H1 (cell line): ENCODE measurements at regions not wholly inside any gene's neighbourhood (a gene's known extent, or its start where the extent isn't known, plus 50 kb on each side); places are given as distances from the start of the nearest gene placed in this dataset.

Experiments used
- CTCF ChIA-PET: fragments of 300-600 bp; sonication (Branson Sonifier 250); formaldehyde crosslinking; loops from one replicate; lab custom pipeline; 2021; ENCODE audit not compliant: partially characterized antibody; lab: Charles Lee
- POLR2A ChIA-PET: fragments of 300-600 bp; sonication (Branson Sonifier 250); formaldehyde crosslinking; loops from one replicate; lab custom pipeline; 2021; ENCODE audit warnings: inconsistent platforms; ENCODE audit not compliant: partially characterized antibody; lab: Charles Lee
- DNase-seq, 2 experiments: peaks; one replicate each; pipeline versions ENCODE4 v3.0.0 to v3.0.0-alpha.2; 2010 to 2022; ENCODE audit warnings: low spot score in 2 of 2, low read depth in 1 of 2, mixed read lengths in 1 of 2
- FAIRE-seq: peaks from 2 replicates; lab custom pipeline; 2011; peaks lifted over from hg19 to GRCh38; lab: Jason Lieb, UNC
- H2AFZ ChIP-seq: 2 replicates; pipeline ENCODE4 v1.8.1; 2012; ENCODE audit warnings: low read length, inconsistent platforms
- H2AK5ac ChIP-seq: 2 replicates; pipeline ENCODE4 v1.6.1; 2013; ENCODE audit warnings: low read depth, low read length
- H2BK120ac ChIP-seq: replicated peaks from 2 replicates; pipeline ENCODE3; 2013; ENCODE audit warnings: low read depth, low read length, inconsistent platforms
- H2BK12ac ChIP-seq: 2 replicates; pipeline ENCODE4 v1.6.1; 2013; ENCODE audit warnings: low read depth, low read length
- H2BK15ac ChIP-seq: 2 replicates; pipeline ENCODE4 v1.6.1; 2013; ENCODE audit warnings: low read length
- H2BK20ac ChIP-seq: 2 replicates; pipeline ENCODE4 v1.6.1; 2013; ENCODE audit warnings: low read length
- H2BK5ac ChIP-seq: 2 replicates; pipeline ENCODE4 v1.6.1; 2013; ENCODE audit warnings: low read depth, low read length
- H3K14ac ChIP-seq: 2 replicates; pipeline ENCODE4 v1.6.1; 2013; ENCODE audit warnings: inconsistent platforms; ENCODE audit not compliant: insufficient read length
- H3K18ac ChIP-seq: 2 replicates; pipeline ENCODE4 v1.6.1; 2013; ENCODE audit warnings: low read length; ENCODE audit errors: extremely low read depth
- H3K23ac ChIP-seq: 2 replicates; pipeline ENCODE4 v1.6.1; 2013; ENCODE audit warnings: inconsistent platforms; ENCODE audit not compliant: insufficient read length
- H3K23me2 ChIP-seq: 2 replicates; pipeline ENCODE4 v1.6.1; 2013; ENCODE audit warnings: low read depth, low read length
- H3K27ac ChIP-seq: 2 replicates; pipeline ENCODE4 v1.6.1; 2011; ENCODE audit warnings: low read depth, low read length, inconsistent platforms
- H3K27me3 ChIP-seq, 4 experiments: replicated peaks in 1 of 4; 1 replicate in 1 of 4; 2 replicates in 3 of 4; pipeline versions ENCODE4 v1.6.1 to v1.8.1; 2011 to 2013; ENCODE audit warnings: low read length in 3 of 4, mild to moderate bottlenecking in 3 of 4, inconsistent platforms in 2 of 4, mixed read lengths in 2 of 4, moderate library complexity in 1 of 4; ENCODE audit not compliant: control insufficient read depth in 3 of 4, insufficient read depth in 3 of 4; ENCODE audit errors: extremely low read depth in 1 of 4
- H3K36me3 ChIP-seq, 4 experiments: 2 replicates each; pipeline versions ENCODE4 v1.6.1 to v1.8.1; 2011 to 2013; ENCODE audit warnings: mild to moderate bottlenecking in 4 of 4, low read length in 3 of 4, moderate library complexity in 2 of 4, control low read depth in 1 of 4, inconsistent platforms in 1 of 4; ENCODE audit not compliant: insufficient read depth in 4 of 4, control insufficient read depth in 2 of 4
- H3K4ac ChIP-seq: replicated peaks from 2 replicates; pipeline ENCODE3; 2013; ENCODE audit warnings: low read length, low read depth, mixed read lengths, inconsistent platforms; ENCODE audit not compliant: insufficient read length
- H3K4me1 ChIP-seq, 4 experiments: replicated peaks in 1 of 4; 1 replicate in 1 of 4; 2 replicates in 3 of 4; pipeline versions ENCODE4 v1.6.1 to v1.8.1; 2011 to 2013; ENCODE audit warnings: low read length in 3 of 4, inconsistent platforms in 2 of 4, mixed read lengths in 1 of 4; ENCODE audit not compliant: insufficient read depth in 4 of 4, control insufficient read depth in 3 of 4
- H3K4me2 ChIP-seq, 2 experiments: 2 replicates each; pipeline versions ENCODE4 v1.6.1 to v1.8.1; 2011 to 2013; ENCODE audit warnings: low read depth in 2 of 2, low read length in 2 of 2, control low read depth in 1 of 2, inconsistent platforms in 1 of 2, mild to moderate bottlenecking in 1 of 2; ENCODE audit not compliant: insufficient read depth in 1 of 2
- H3K4me3 ChIP-seq, 4 experiments: fragments of 200-600, 300-600 bp in 1 of 4; sonication (generic), shearing (Covaris generic), sonication (Bioruptor Twin) in 1 of 4; 2 replicates each; pipeline versions ENCODE4 v1.5.1 to v1.8.1; 2011 to 2016; ENCODE audit warnings: low read length in 4 of 4, low read depth in 3 of 4, control low read depth in 2 of 4, inconsistent platforms in 2 of 4, mild to moderate bottlenecking in 2 of 4, mixed read lengths in 1 of 4, moderate library complexity in 1 of 4; ENCODE audit not compliant: insufficient read depth in 2 of 4; ENCODE audit errors: extremely low read depth in 1 of 4
- H3K56ac ChIP-seq: replicated peaks from 2 replicates; pipeline ENCODE3; 2013; ENCODE audit warnings: low read depth, mild to moderate bottlenecking, mixed read lengths, low read length, inconsistent platforms; ENCODE audit not compliant: insufficient read length
- H3K79me1 ChIP-seq: 2 replicates; pipeline ENCODE4 v1.6.1; 2013; ENCODE audit warnings: low read depth, low read length, control low read depth
- H3K79me2 ChIP-seq, 2 experiments: 2 replicates each; pipeline versions ENCODE4 v1.6.1 to v1.8.1; 2012 to 2013; ENCODE audit warnings: low read length in 2 of 2, mild to moderate bottlenecking in 2 of 2, inconsistent platforms in 1 of 2; ENCODE audit not compliant: insufficient read depth in 2 of 2, control insufficient read depth in 1 of 2
- H3K9ac ChIP-seq, 4 experiments: replicated peaks in 1 of 4; 1 replicate in 1 of 4; 2 replicates in 3 of 4; pipeline versions ENCODE4 v1.6.1 to v1.8.1; 2011 to 2013; ENCODE audit warnings: low read depth in 3 of 4, low read length in 3 of 4, control low read depth in 2 of 4, mild to moderate bottlenecking in 2 of 4, moderate library complexity in 2 of 4, inconsistent platforms in 1 of 4; ENCODE audit errors: extremely low read depth in 1 of 4
- H3K9me3 ChIP-seq, 2 experiments: 2 replicates each; pipeline versions ENCODE4 v1.6.1 to v1.8.1; 2012 to 2013; ENCODE audit warnings: mild to moderate bottlenecking in 2 of 2, moderate library complexity in 2 of 2, control low read depth in 1 of 2, inconsistent platforms in 1 of 2, low read depth in 1 of 2, low read length in 1 of 2, mixed read lengths in 1 of 2; ENCODE audit not compliant: insufficient read depth in 2 of 2
- H4K20me1 ChIP-seq, 2 experiments: replicated peaks in 1 of 2; 2 replicates each; pipeline versions ENCODE3 to v1.8.1; 2011 to 2013; ENCODE audit warnings: inconsistent platforms in 2 of 2, low read length in 2 of 2, mild to moderate bottlenecking in 1 of 2; ENCODE audit not compliant: insufficient read depth in 2 of 2, control insufficient read depth in 1 of 2
- H4K5ac ChIP-seq: 2 replicates; pipeline ENCODE4 v1.6.1; 2013; ENCODE audit warnings: low read length, low read depth, mixed read lengths, inconsistent platforms; ENCODE audit not compliant: insufficient read length
- H4K8ac ChIP-seq: 2 replicates; pipeline ENCODE4 v1.8.0; 2013; ENCODE audit warnings: mild to moderate bottlenecking, moderate library complexity, low read length, inconsistent platforms; ENCODE audit not compliant: insufficient read depth; ENCODE audit errors: extremely low read depth
- H4K91ac ChIP-seq: replicated peaks from 2 replicates; pipeline ENCODE3; 2013; ENCODE audit warnings: low read length, mixed read lengths, inconsistent platforms; ENCODE audit not compliant: insufficient read length
- BCL11A ChIP-seq, 2 experiments: IDR thresholded peaks; one replicate each; pipeline ENCODE4 v1.6.1; 2011; ENCODE audit warnings: low read depth in 2 of 2, low read length in 2 of 2, mild to moderate bottlenecking in 2 of 2
- HDAC6 ChIP-seq: IDR thresholded peaks from one replicate; pipeline ENCODE4 v1.7.1; 2012; ENCODE audit warnings: low read depth, mild to moderate bottlenecking, inconsistent platforms, low read length, moderate library complexity
- MAFK ChIP-seq: IDR thresholded peaks from 2 replicates; pipeline ENCODE4 v1.6.1; 2012; ENCODE audit warnings: low read depth, mild to moderate bottlenecking, improper control_type of control experiment, low read length
- SAP30 ChIP-seq: fragments of 300-600 bp; sonication (generic); IDR thresholded peaks from 2 replicates; pipeline ENCODE4 v1.7.1; 2012; ENCODE audit warnings: low read length, moderate library complexity, mild to moderate bottlenecking, inconsistent platforms; ENCODE audit not compliant: insufficient read depth, insufficient replicate concordance
- SIN3A ChIP-seq, 2 experiments: IDR thresholded peaks in 1 of 2; conservative IDR thresholded peaks in 1 of 2; 2 replicates each; pipeline ENCODE4 v1.6.1; 2011 to 2012; ENCODE audit warnings: low read length in 2 of 2, improper control_type of control experiment in 1 of 2, low read depth in 1 of 2, mild to moderate bottlenecking in 1 of 2
- SIRT6 ChIP-seq: IDR thresholded peaks from one replicate; pipeline ENCODE4 v1.7.1; 2012; ENCODE audit warnings: low read length, inconsistent platforms
- SIX5 ChIP-seq: IDR thresholded peaks from 2 replicates; pipeline ENCODE4 v1.6.1; 2011; ENCODE audit warnings: mild to moderate bottlenecking, low read depth, low read length
- SP2 ChIP-seq: IDR thresholded peaks from 2 replicates; pipeline ENCODE4 v1.6.1; 2012; ENCODE audit warnings: mild to moderate bottlenecking, low read length, inconsistent platforms
- TCF12 ChIP-seq: IDR thresholded peaks from 2 replicates; pipeline ENCODE4 v1.6.1; 2011; ENCODE audit warnings: low read depth, mild to moderate bottlenecking, low read length
- WGBS, 2 experiments: shearing (Covaris generic) in 1 of 2; methylation state at CpG; one replicate each; pipeline versions ENCODE4 v1.1.6 to v1.1.7; 2013 to 2015; ENCODE audit warnings: low lambda C conversion rate in 2 of 2, mixed read lengths in 2 of 2, inconsistent platforms in 1 of 2, low coverage in 1 of 2, missing lambda C conversion rate in 1 of 2; ENCODE audit not compliant: insufficient replicate concordance in 2 of 2, insufficient coverage in 1 of 2, insufficient read length in 1 of 2; ENCODE audit errors: extremely low coverage in 1 of 2, missing lambda C conversion rate in 1 of 2; 5-methylcytosine and 5-hydroxymethylcytosine counted together
- TF ChIP-seq, protein P1 (sequence below): IDR thresholded peaks from 2 replicates; pipeline ENCODE4 v1.6.1; 2012; ENCODE audit warnings: low read length, inconsistent platforms
- TF ChIP-seq, protein P2 (sequence below): IDR thresholded peaks from 2 replicates; pipeline ENCODE4 v1.6.1; 2012; ENCODE audit warnings: inconsistent platforms

- DNase-seq (no peak), FAIRE-seq (no peak)
- H4K91ac ChIP-seq = no peak overlapping the region
- H3K4me3 ChIP-seq = no peak overlapping the region
- H3K18ac ChIP-seq = no peak overlapping the region
- H3K36me3 ChIP-seq = no peaks in the 10 kb centered on the region
- H3K9me3 ChIP-seq = no peaks in the 10 kb centered on the region
- H2BK20ac ChIP-seq = no peak overlapping the region
- no peak overlapping the region for H3K9ac ChIP-seq
- H4K8ac ChIP-seq = no peak overlapping the region
- no peak overlapping the region for H3K14ac ChIP-seq
- H4K20me1 ChIP-seq = no peaks in the 10 kb centered on the region
- WGBS, 2 experiments = 89% methylated on average over 15 of the region's 15 CpGs; no CpG with 5 or more reads in 1 of the 2 experiments
- H2BK12ac ChIP-seq = no peak overlapping the region
- H2BK5ac ChIP-seq = no peak overlapping the region
- H3K4ac ChIP-seq = no peak overlapping the region
- H3K4me1 ChIP-seq = peaks cover 0 to 17% (median 11%) of the 10 kb centered on the region in 4 experiments; a peak in 6 of 7 replicates
- no peak overlapping the region for H4K5ac ChIP-seq
- no peaks in the 10 kb centered on the region for H3K79me1 ChIP-seq
- H2BK15ac ChIP-seq = no peak overlapping the region
- CTCF ChIA-PET = interaction anchor here (0.6 to 5.7 kb wide), 2 partner anchors 12 to 63 kb away, joined by 3 to 29 read pairs; no protein-coding TSS in a partner anchor
- H2BK120ac ChIP-seq = no peak overlapping the region
- H2AK5ac ChIP-seq = no peak overlapping the region
- no peak overlapping the region for H3K27ac ChIP-seq
- no peak overlapping the region for H3K56ac ChIP-seq
- no peak overlapping the region for H3K23ac ChIP-seq
- H3K23me2 ChIP-seq = no peaks in the 10 kb centered on the region
- no peaks in the 10 kb centered on the region for H3K27me3 ChIP-seq
- H3K4me2 ChIP-seq = no peak overlapping the region
- H3K79me2 ChIP-seq = no peaks in the 10 kb centered on the region
- no peak overlapping the region for H2AFZ ChIP-seq
- POLR2A ChIA-PET = interaction anchor here (0.6 to 1.4 kb wide), 2 partner anchors 19 to 811 kb away, joined by 3 read pairs; no protein-coding TSS in a partner anchor
- TF ChIP-seq, protein P1, sequence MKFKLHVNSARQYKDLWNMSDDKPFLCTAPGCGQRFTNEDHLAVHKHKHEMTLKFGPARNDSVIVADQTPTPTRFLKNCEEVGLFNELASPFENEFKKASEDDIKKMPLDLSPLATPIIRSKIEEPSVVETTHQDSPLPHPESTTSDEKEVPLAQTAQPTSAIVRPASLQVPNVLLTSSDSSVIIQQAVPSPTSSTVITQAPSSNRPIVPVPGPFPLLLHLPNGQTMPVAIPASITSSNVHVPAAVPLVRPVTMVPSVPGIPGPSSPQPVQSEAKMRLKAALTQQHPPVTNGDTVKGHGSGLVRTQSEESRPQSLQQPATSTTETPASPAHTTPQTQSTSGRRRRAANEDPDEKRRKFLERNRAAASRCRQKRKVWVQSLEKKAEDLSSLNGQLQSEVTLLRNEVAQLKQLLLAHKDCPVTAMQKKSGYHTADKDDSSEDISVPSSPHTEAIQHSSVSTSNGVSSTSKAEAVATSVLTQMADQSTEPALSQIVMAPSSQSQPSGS = no peak
- TF ChIP-seq, protein P2, sequence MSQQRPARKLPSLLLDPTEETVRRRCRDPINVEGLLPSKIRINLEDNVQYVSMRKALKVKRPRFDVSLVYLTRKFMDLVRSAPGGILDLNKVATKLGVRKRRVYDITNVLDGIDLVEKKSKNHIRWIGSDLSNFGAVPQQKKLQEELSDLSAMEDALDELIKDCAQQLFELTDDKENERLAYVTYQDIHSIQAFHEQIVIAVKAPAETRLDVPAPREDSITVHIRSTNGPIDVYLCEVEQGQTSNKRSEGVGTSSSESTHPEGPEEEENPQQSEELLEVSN = no peak
- no peak for TF ChIP-seq HDAC6
- no peak for TF ChIP-seq TCF12
- TF ChIP-seq SIRT6 = no peak
- TF ChIP-seq SIX5 = no peak
- TF ChIP-seq BCL11A (IDR thresholded peaks at IDR 0.05; ENCODE audit: low read depth in 2 of 2, low read length in 2 of 2) = no peak
- TF ChIP-seq SIN3A (conservative IDR thresholded peaks at IDR 0.05 in 1 of 2, IDR thresholded peaks at IDR 0.05 in 1 of 2; ENCODE audit: low read depth in 1 of 2, low read length in 2 of 2) = no peak
- TF ChIP-seq MAFK = no peak
- TF ChIP-seq SAP30 = no peak
- no peak for TF ChIP-seq SP2
Observed at GRCh38 chr2:128390991-128391630, 72.4 kb upstream of the HS6ST1 start.
